HepG2 (cell line): ENCODE measurements at regions not wholly inside any gene's neighbourhood (a gene's known extent, or its start where the extent isn't known, plus 50 kb on each side); places are given as distances from the start of the nearest gene placed in this dataset.

Experiments used
- ATAC-seq: fragments of 200-7000 bp; cut with Tn5 transposase; 3 replicates; pipeline ENCODE4 v1.9.1; 2020; ENCODE audit warnings: mild to moderate bottlenecking, moderate library complexity
- BruUV-seq: library from RNA; stranded (reverse); fragments of 400-500 nt; replicated peaks from 2 replicates; lab custom pipeline; 2021; lab: Mats Ljungman, UMichigan
- CTCF ChIA-PET: fragments of 300-600 bp; formaldehyde crosslinking; extraction: SDS; loops from one replicate; lab custom pipeline; 2021; ENCODE audit warnings: low total read pairs, inconsistent platforms, low intra/inter-chr PET ratio; lab: Yijun Ruan, JAX
- POLR2A ChIA-PET: fragments of 350-600 bp; sonication (Branson Sonifier 250); formaldehyde crosslinking; loops from one replicate; lab custom pipeline; 2020; ENCODE audit warnings: antibody characterized with exemption, inconsistent platforms; lab: Yijun Ruan, JAX
- DNase-seq: peaks from one replicate; pipeline ENCODE4 v3.0.0-alpha.2; 2015; ENCODE audit warnings: low spot score
- FAIRE-seq: peaks from 3 replicates; lab custom pipeline; 2011; peaks lifted over from hg19 to GRCh38; lab: Jason Lieb, UNC
- H2AFZ ChIP-seq: one replicate; pipeline ENCODE4 v1.6.1; 2011; ENCODE audit warnings: low read length, inconsistent platforms
- H3K27ac ChIP-seq: fragments of 300-600 bp; 3 replicates; pipeline ENCODE4 v1.8.0; 2011; ENCODE audit warnings: mixed run types, mild to moderate bottlenecking, mixed read lengths, low read length, inconsistent platforms; ENCODE audit not compliant: insufficient read depth; ENCODE audit errors: extremely low read length
- H3K27me3 ChIP-seq, 2 experiments: fragments of 200-600 bp in 1 of 2; 2 replicates in 1 of 2; 3 replicates in 1 of 2; pipeline versions ENCODE4 v1.6.0 to v1.8.0; 2011; ENCODE audit warnings: low read length in 2 of 2, mild to moderate bottlenecking in 2 of 2, moderate library complexity in 2 of 2, inconsistent platforms in 1 of 2; ENCODE audit not compliant: insufficient read depth in 2 of 2, control insufficient read depth in 1 of 2
- H3K36me3 ChIP-seq, 2 experiments: fragments of 200-600 bp in 1 of 2; replicated peaks in 1 of 2; 2 replicates in 1 of 2; 3 replicates in 1 of 2; pipeline versions ENCODE4 v1.5.1 to v1.8.0; 2011; ENCODE audit warnings: low read length in 2 of 2, inconsistent platforms in 1 of 2; ENCODE audit not compliant: insufficient read depth in 2 of 2, control insufficient read depth in 1 of 2
- H3K4me1 ChIP-seq: 2 replicates; pipeline ENCODE4 v1.5.1; 2012; ENCODE audit warnings: low read length, inconsistent platforms; ENCODE audit not compliant: insufficient read depth
- H3K4me2 ChIP-seq: 2 replicates; pipeline ENCODE4 v1.6.0; 2011; ENCODE audit warnings: low read depth, low read length, inconsistent platforms
- H3K4me3 ChIP-seq, 3 experiments: fragments of 200-600 bp in 1 of 3; sonication (generic), shearing (Covaris generic) in 1 of 3; replicated peaks in 1 of 3; 2 replicates each; pipeline ENCODE4 v1.5.1; 2011 to 2016; ENCODE audit warnings: low read length in 3 of 3, inconsistent platforms in 2 of 3, low read depth in 2 of 3, mild to moderate bottlenecking in 2 of 3, control low read depth in 1 of 3, mixed read lengths in 1 of 3; ENCODE audit not compliant: insufficient read depth in 1 of 3
- H3K79me2 ChIP-seq: one replicate; pipeline ENCODE4 v1.6.1; 2011; ENCODE audit warnings: low read length, inconsistent platforms; ENCODE audit not compliant: insufficient read depth
- H3K9ac ChIP-seq: 2 replicates; pipeline ENCODE4 v1.6.0; 2011; ENCODE audit warnings: mild to moderate bottlenecking, low read depth, low read length, inconsistent platforms; ENCODE audit not compliant: insufficient read depth
- H3K9me3 ChIP-seq: 2 replicates; pipeline ENCODE4 v1.5.1; 2012; ENCODE audit warnings: mild to moderate bottlenecking, low read length
- H4K20me1 ChIP-seq: 2 replicates; pipeline ENCODE4 v1.6.0; 2011; ENCODE audit warnings: inconsistent platforms, mild to moderate bottlenecking, low read length, moderate library complexity; ENCODE audit not compliant: insufficient read depth
- CBX2 ChIP-seq, 2 experiments: fragments of 200-600 bp in 1 of 2; sonication (generic); formaldehyde crosslinking in 1 of 2; IDR thresholded peaks; 2 replicates each; pipeline versions ENCODE4 v1.7.0 to v1.8.1; 2018 to 2022; ENCODE audit warnings: low read depth in 2 of 2, low read length in 1 of 2, mild to moderate bottlenecking in 1 of 2, missing genetic modification reagents in 1 of 2
- GATA4 ChIP-seq: sonication (generic); IDR thresholded peaks from 2 replicates; pipeline ENCODE4 v1.6.1; 2016; ENCODE audit warnings: antibody characterized with exemption, low read depth, borderline replicate concordance
- GPN1 ChIP-seq: sonication (generic); formaldehyde crosslinking; IDR thresholded peaks from 2 replicates; pipeline ENCODE4 v1.5.1; 2020; ENCODE audit warnings: missing genetic modification reagents, borderline replicate concordance
- HMG20A ChIP-seq: IDR thresholded peaks from 2 replicates; pipeline ENCODE4 v1.6.1; 2016; ENCODE audit warnings: borderline replicate concordance
- HOXA5 ChIP-seq: sonication (generic); formaldehyde crosslinking; IDR thresholded peaks from 2 replicates; pipeline ENCODE4 v1.4.0; 2020; ENCODE audit warnings: missing genetic modification reagents
- KAT2B ChIP-seq: fragments of 150-350 bp; IDR thresholded peaks from 2 replicates; pipeline ENCODE4 v1.6.1; 2014; ENCODE audit warnings: low read depth, low read length, borderline replicate concordance
- NFATC3 ChIP-seq: sonication (generic); formaldehyde crosslinking; IDR thresholded peaks from 2 replicates; pipeline ENCODE4 v1.5.1; 2020; ENCODE audit warnings: mild to moderate bottlenecking, missing genetic modification reagents
- NFKB2 ChIP-seq: sonication (generic); formaldehyde crosslinking; IDR thresholded peaks from 2 replicates; pipeline ENCODE4 v1.4.0; 2020; ENCODE audit warnings: missing genetic modification reagents, borderline replicate concordance
- PHF5A ChIP-seq: IDR thresholded peaks from one replicate; pipeline ENCODE4 v1.6.1; 2018; ENCODE audit warnings: low read depth, missing genetic modification reagents; ENCODE audit not compliant: unreplicated experiment
- RAD51 ChIP-seq: fragments of 450-650 bp; IDR thresholded peaks from 2 replicates; pipeline ENCODE4 v1.6.1; 2016; ENCODE audit warnings: borderline replicate concordance
- REL ChIP-seq: sonication (generic); formaldehyde crosslinking; conservative IDR thresholded peaks from 2 replicates; pipeline ENCODE4 v1.8.0; 2022; ENCODE audit warnings: mild to moderate bottlenecking, missing genetic modification reagents, moderate library complexity
- SKI ChIP-seq: fragments of 450-650 bp; IDR thresholded peaks from one replicate; pipeline ENCODE4 v1.6.1; 2018; ENCODE audit warnings: mild to moderate bottlenecking; ENCODE audit not compliant: partially characterized antibody
- TEAD2 ChIP-seq: sonication (generic); formaldehyde crosslinking; IDR thresholded peaks from 2 replicates; pipeline ENCODE4 v1.9.0; 2021; ENCODE audit warnings: missing genetic modification reagents
- TOPORS ChIP-seq: sonication (generic); formaldehyde crosslinking; IDR thresholded peaks from 2 replicates; pipeline ENCODE4 v1.8.0; 2023; ENCODE audit warnings: mild to moderate bottlenecking, missing genetic modification reagents
- ZFP41 ChIP-seq: sonication (generic); formaldehyde crosslinking; IDR thresholded peaks from 2 replicates; pipeline ENCODE4 v1.4.0; 2020; ENCODE audit warnings: mild to moderate bottlenecking, missing genetic modification reagents, borderline replicate concordance
- ZNF326 ChIP-seq: sonication (generic); formaldehyde crosslinking; IDR thresholded peaks from 2 replicates; pipeline ENCODE4 v1.4.0; 2020; ENCODE audit warnings: missing genetic modification reagents, borderline replicate concordance
- ZNF484 ChIP-seq: sonication (generic); formaldehyde crosslinking; IDR thresholded peaks from 2 replicates; pipeline ENCODE4 v1.5.1; 2020; ENCODE audit warnings: mild to moderate bottlenecking, low read depth, missing genetic modification reagents, borderline replicate concordance
- ZNF605 ChIP-seq: sonication (generic); formaldehyde crosslinking; IDR thresholded peaks from 2 replicates; pipeline ENCODE4 v1.8.0; 2022; ENCODE audit warnings: mild to moderate bottlenecking, missing genetic modification reagents
- ZNF773 ChIP-seq: sonication (generic); formaldehyde crosslinking; IDR thresholded peaks from 2 replicates; pipeline ENCODE4 v1.4.0; 2020; ENCODE audit warnings: missing genetic modification reagents, borderline replicate concordance
- ZSCAN12 ChIP-seq: sonication (generic); formaldehyde crosslinking; IDR thresholded peaks from 2 replicates; pipeline ENCODE4 v1.9.0; 2021; ENCODE audit warnings: mild to moderate bottlenecking, missing genetic modification reagents
- WGBS: methylation state at CpG from one replicate; pipeline ENCODE4 v1.1.6; 2017; ENCODE audit warnings: low lambda C conversion rate; 5-methylcytosine and 5-hydroxymethylcytosine counted together
- in situ Hi-C: cut with HindIII; loops from 2 replicates; pipeline ENCODE4 v1.10.0; 2017; ENCODE audit warnings: low pct_unique_long_range_greater_than_20kb; ENCODE audit not compliant: extremely low pct_ligation_motif_present
- intact Hi-C: fragments of 100-400 bp; cut with micrococcal nuclease; formaldehyde crosslinking; loops from one replicate; pipeline ENCODE4 v1.10.0; 2022; ENCODE audit not compliant: unreplicated experiment
- TF ChIP-seq, protein P1 (sequence below): sonication (generic); formaldehyde crosslinking; conservative IDR thresholded peaks from 2 replicates; pipeline ENCODE4 v1.8.1; 2023; ENCODE audit warnings: missing genetic modification reagents

DNA sequence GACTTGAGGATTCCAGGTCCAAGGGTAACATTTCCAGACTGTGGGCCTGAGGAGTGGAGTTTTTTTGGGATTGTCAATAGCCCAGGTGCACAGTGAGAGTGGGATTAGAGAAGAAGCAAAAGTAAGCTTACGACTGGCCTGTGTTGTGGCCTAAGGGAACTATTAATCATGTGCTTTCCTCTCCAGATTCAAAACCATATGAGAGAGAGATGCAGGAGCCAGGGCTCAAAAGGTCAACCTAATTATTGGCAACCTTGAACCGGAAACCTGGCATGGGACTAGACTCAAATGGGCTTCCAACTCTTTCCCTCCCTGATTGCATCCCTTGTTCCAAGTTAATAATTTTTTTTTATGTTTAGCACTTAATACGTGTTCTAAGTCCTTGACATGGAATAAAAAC lies 242.1 kb upstream of the THRB start (continued):
- no peak for TF ChIP-seq ZSCAN12
- no peak for TF ChIP-seq HOXA5 (CRISPR knock-in tag)
- TF ChIP-seq ZNF773 (CRISPR knock-in tag): no peak
- TF ChIP-seq RAD51: no peak
- no peak for TF ChIP-seq ZFP41 (CRISPR knock-in tag)

DNA sequence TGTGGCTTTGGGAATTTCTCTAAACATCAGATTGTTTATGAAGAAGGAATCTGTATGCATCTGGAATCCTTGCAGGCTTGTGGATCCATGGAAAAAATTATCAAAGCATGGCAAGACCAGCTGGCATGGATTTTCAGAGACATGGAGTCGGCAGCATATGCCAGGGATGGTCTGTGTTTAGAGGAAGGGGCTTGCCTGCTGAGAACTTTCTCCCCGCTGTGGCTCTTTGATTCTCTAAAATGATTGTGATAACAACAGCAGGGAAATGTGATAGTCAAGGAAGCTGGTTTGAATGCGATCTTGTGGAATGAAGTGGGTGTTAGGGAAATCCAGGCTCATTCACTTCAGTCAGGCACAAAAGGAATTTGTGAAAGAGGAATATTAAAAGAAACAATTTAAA lies 245.7 kb upstream of the THRB start:
- POLR2A ChIA-PET: no interaction called here
- BruUV-seq: no TSS peak
- FAIRE-seq: no peak

DNA sequence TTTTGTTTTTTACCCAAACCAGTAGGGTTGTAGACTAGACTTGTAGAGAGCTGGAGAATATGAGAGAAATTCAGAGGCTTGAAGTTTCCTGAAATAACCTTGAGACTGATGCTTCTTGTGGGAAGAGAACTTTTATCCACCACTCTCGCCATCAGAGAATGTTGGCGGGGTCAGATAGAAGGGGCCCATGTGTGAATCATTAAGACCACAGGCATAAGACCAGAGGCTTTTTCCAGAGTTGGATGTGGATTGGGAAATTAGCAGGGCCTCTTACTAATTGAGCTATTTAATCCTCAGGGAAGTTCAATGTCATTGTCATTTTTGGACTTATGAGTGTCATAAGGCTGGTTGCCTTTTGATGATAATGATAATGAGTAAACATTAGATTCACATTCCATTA lies 246.9 kb upstream of the THRB start:
- WGBS: 14% methylated on average over 2 of the region's 2 CpGs
- Histone ChIP-seq H3K4me3 (no peak overlapping the region), H4K20me1 (no peaks in the 10 kb centered on the region), H3K4me2 (no peak overlapping the region), H3K9ac (no peak overlapping the region), H2AFZ (no peak overlapping the region), H3K27me3 (0 out of 5 replicates have a peak, but pooled peaks cover 0 to 6% of the 10 kb centered on the region in 2 experiments), H3K79me2 (no peaks in the 10 kb centered on the region), H3K36me3 (no peaks in the 10 kb centered on the region), H3K9me3 (no peaks in the 10 kb centered on the region), H3K27ac (no peak overlapping the region), H3K4me1 (no peaks in the 10 kb centered on the region)
- ATAC-seq (no peak), DNase-seq (no peak), FAIRE-seq (no peak)
- ChIA-PET CTCF (no interaction called here), POLR2A (no interaction called here)
- in situ Hi-C loops: no loop called here
- no TSS peak for BruUV-seq
- intact Hi-C loops: no loop called here
- TF ChIP-seq GPN1 (CRISPR knock-in tag): no peak
- no peak for TF ChIP-seq NFATC3 (CRISPR knock-in tag)
- TF ChIP-seq, protein P1, sequence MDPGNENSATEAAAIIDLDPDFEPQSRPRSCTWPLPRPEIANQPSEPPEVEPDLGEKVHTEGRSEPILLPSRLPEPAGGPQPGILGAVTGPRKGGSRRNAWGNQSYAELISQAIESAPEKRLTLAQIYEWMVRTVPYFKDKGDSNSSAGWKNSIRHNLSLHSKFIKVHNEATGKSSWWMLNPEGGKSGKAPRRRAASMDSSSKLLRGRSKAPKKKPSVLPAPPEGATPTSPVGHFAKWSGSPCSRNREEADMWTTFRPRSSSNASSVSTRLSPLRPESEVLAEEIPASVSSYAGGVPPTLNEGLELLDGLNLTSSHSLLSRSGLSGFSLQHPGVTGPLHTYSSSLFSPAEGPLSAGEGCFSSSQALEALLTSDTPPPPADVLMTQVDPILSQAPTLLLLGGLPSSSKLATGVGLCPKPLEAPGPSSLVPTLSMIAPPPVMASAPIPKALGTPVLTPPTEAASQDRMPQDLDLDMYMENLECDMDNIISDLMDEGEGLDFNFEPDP (CRISPR knock-in tag): no peak
- no peak for TF ChIP-seq ZNF605 (CRISPR knock-in tag)
- TF ChIP-seq GATA4: no peak
- TF ChIP-seq REL (CRISPR knock-in tag): no peak
- no peak for TF ChIP-seq NFKB2 (CRISPR knock-in tag)
- no peak for TF ChIP-seq TEAD2
- TF ChIP-seq KAT2B: no peak
- TF ChIP-seq SKI: no peak
- TF ChIP-seq ZNF484 (CRISPR knock-in tag): no peak
- TF ChIP-seq CBX2 (IDR thresholded peaks at IDR 0.05; ENCODE audit: low read depth, low read length): no peak
- TF ChIP-seq CBX2 (CRISPR knock-in tag; IDR thresholded peaks at IDR 0.05; ENCODE audit: low read depth): no peak

More for the DNA sequence above, 245.7 kb upstream of the THRB start:
- Histone ChIP-seq H3K9ac (no peak overlapping the region), H3K36me3 (no peaks in the 10 kb centered on the region), H3K79me2 (no peaks in the 10 kb centered on the region), H3K27me3 (0 out of 5 replicates have a peak, but pooled peaks cover 0 to 6% of the 10 kb centered on the region in 2 experiments), H2AFZ (no peak overlapping the region), H3K27ac (no peak overlapping the region), H4K20me1 (no peaks in the 10 kb centered on the region), H3K4me3 (no peak overlapping the region), H3K4me1 (no peaks in the 10 kb centered on the region), H3K9me3 (no peaks in the 10 kb centered on the region), H3K4me2 (no peak overlapping the region)
- ATAC-seq: no peak
- TF ChIP-seq HMG20A (no peak), TOPORS (CRISPR knock-in tag) (no peak), ZNF326 (no peak), PHF5A (CRISPR knock-in tag) (no peak)
- WGBS: 48% methylated on average over 3 of the region's 3 CpGs
- no peak for DNase-seq
- intact Hi-C loops: no loop called here
- CTCF ChIA-PET: no interaction called here
- in situ Hi-C loops: no loop called here
